GM12892 (cell line): ENCODE measurements at regions not wholly inside any gene's neighbourhood (a gene's known extent, or its start where the extent isn't known, plus 50 kb on each side); places are given as distances from the start of the nearest gene placed in this dataset.
"Not testable (repeated sequence)": the region's sequence is repeated elsewhere in the genome, so short reads cannot be mapped to it uniquely, and the experiment has no call there.

Experiments
- DNase-seq: peaks from one replicate; pipeline ENCODE4 v3.0.0; 2011; ENCODE audit not compliant: insufficient read length
- FAIRE-seq: peaks from 2 replicates; lab custom pipeline; 2011; peaks lifted over from hg19 to GRCh38; lab: Jason Lieb, UNC
- POLR2A ChIP-seq: IDR thresholded peaks from 2 replicates; pipeline ENCODE4 v1.6.1; 2011; ENCODE audit warnings: low read depth, low read length, control low read depth
- POLR2AphosphoS5 ChIP-seq: IDR thresholded peaks from 2 replicates; pipeline ENCODE4 v1.6.1; 2011; ENCODE audit warnings: low read depth, low read length, control low read depth
- TAF1 ChIP-seq: IDR thresholded peaks from 2 replicates; pipeline ENCODE4 v1.6.1; 2011; ENCODE audit warnings: low read depth, mild to moderate bottlenecking, control low read depth, low read length, borderline replicate concordance

GRCh38 chr5:50501491-50502228, 60.6 kb upstream of the EMB start:
- FAIRE-seq (no peak), DNase-seq (no peak)
- TF ChIP-seq POLR2A: no peak
- no peak for TF ChIP-seq TAF1
- TF ChIP-seq POLR2AphosphoS5: no peak

DNA sequence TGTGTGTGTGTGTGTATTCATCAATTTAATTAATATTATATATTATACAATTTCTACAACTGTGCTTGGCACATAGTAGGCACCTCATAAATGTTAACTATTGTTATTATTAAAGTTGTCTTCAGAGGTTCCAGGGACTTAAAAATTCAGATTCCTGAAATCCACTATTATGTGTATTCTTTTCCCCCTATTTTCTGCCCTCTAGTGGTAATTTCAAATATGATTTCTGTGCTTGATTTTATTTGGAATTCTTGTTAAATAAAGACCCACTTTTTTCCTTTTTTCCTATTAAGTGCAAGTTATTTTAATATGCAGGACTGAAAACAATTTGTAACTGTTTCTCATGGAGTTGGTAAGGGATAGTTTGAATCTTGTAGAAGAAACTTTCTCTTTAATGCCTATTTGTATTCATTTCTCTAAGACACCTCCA, 72.0 kb upstream of the EMB start:
- DNase-seq, FAIRE-seq: not testable (repeated sequence)

DNA sequence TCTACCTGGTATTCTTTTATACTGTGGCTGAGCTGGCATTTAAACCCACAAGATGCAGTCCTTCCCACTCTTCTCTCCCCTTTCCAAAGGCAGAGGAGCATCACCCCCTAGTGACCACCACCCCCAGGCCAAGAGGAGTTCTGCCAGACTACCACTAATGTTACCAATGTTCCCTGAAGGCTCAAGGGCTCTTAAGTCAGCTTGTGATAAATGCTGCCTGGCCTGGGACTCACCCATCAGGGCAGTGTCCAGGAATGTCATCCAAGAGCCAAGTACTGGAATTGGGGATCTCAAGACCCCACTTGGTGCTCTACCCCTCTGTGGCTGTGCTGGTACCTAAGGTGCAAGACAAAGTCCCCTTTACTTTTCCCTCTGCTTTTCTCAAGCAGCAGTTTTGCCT, 80.0 kb upstream of the EMB start:
- FAIRE-seq, DNase-seq: not testable (repeated sequence)

DNA sequence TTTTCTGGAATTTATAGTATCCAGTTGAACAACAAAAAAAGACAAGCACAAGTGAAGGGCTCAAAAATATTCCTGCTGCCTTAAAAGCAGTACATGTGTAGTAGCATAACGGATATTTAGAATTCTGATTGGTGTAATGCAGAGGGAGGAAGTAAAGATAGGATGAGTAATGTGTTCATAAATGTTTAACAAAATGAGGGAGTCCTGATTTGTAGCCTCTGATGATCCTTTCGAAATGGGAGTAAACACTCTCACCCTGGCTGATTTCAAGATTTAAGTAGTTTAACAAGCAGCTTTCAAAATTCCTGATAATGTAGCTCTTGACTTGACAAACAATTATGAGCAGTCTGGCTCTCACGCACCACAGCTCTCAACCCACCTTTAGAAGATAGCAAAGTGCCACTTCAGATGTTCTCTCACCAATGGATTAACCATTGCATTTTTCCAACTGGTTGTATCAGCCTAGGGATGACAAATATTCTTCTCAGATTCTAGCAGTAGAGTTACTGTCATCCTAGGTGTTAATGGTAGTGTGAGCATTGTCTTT, 86.5 kb upstream of the EMB start:
- not testable (repeated sequence) for DNase-seq, FAIRE-seq

- DNase-seq (no peak), FAIRE-seq (no peak)
- TF ChIP-seq POLR2AphosphoS5: no peak
- no peak for TF ChIP-seq POLR2A
- no peak for TF ChIP-seq TAF1
Measured at GRCh38 chr5:50535393-50535792, 94.3 kb upstream of the EMB start.

- peak; percentile 27 for FAIRE-seq
- DNase-seq: not testable (repeated sequence)
Measured at GRCh38 chr5:50537534-50537933, 96.4 kb upstream of the EMB start.

DNA sequence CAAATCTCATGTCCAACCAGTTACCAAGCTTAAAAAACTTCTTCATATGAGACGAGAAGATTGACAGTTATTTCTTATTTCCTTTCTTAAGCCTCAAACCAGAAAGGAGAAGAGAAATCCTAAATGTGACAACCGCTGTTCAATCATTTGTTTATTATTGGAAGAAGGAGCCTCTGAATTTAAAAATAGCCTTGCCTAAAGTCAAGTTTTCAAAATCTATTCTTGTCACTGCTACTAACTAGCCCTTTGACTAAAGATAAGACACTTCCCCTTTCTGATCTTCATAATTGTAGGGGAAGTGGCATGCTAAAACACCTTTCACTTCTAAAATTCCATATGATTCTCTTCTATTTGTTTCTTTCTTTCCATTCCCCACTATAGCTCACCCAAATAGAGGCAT, 106.2 kb upstream of the EMB start:
- FAIRE-seq (peak; percentile 81), DNase-seq (no peak)
- no peak for TF ChIP-seq POLR2A
- no peak for TF ChIP-seq TAF1
- TF ChIP-seq POLR2AphosphoS5: no peak

GRCh38 chr5:50550267-50550666, 109.2 kb upstream of the EMB start:
- TF ChIP-seq POLR2AphosphoS5 (no peak), POLR2A (no peak), TAF1 (no peak)
- FAIRE-seq: no peak
- DNase-seq: no peak

DNA sequence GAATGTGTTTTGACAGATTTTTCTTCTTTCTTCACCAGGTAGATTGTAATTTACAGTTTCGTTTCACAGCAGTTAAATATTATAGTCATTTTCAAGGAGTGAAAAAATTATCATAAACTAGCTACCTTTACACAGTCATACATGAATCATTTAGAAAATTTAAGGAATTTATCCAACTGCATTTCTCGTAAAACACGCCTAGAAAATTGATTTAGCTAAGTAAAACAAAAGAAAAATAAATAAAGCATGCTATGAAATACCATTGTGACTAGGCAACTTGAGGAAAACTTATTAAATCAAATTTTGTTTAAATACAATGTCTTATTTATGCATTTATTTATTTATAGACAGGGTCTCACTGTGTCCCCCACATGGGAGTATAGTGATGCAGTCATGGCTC, 109.9 kb upstream of the EMB start:
- FAIRE-seq: no peak
- DNase-seq: no peak
- TF ChIP-seq TAF1: no peak
- TF ChIP-seq POLR2A: no peak
- TF ChIP-seq POLR2AphosphoS5: no peak

GRCh38 chr5:50553560-50553984, 112.5 kb upstream of the EMB start:
- FAIRE-seq: no peak
- TF ChIP-seq TAF1: no peak
- no peak for TF ChIP-seq POLR2A
- no peak for TF ChIP-seq POLR2AphosphoS5
- DNase-seq: no peak

DNA sequence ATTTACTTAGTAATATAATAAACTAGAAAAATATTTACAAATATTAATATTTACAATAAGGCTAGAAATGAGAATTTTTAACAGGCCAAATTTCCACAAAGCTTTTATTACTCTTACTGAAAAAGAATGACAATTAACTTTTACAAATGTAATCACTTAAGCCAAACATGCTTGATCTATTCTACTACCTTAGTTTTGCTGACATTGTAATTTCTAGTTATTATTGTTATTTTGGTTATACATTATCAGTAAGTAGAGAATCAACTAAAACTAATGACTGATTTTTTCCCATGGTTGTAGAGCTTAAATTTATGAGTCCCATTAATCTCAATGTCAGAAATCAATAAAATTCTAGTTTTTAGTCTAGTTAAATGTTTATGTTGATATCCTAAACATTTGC, 107.8 kb upstream of the PARP8 start:
- not testable (repeated sequence) for DNase-seq, FAIRE-seq

- FAIRE-seq: no peak
- no peak for DNase-seq
- TF ChIP-seq POLR2A (no peak), TAF1 (no peak), POLR2AphosphoS5 (no peak)
Measured at GRCh38 chr5:50559955-50560354, 106.5 kb upstream of the PARP8 start.

DNA sequence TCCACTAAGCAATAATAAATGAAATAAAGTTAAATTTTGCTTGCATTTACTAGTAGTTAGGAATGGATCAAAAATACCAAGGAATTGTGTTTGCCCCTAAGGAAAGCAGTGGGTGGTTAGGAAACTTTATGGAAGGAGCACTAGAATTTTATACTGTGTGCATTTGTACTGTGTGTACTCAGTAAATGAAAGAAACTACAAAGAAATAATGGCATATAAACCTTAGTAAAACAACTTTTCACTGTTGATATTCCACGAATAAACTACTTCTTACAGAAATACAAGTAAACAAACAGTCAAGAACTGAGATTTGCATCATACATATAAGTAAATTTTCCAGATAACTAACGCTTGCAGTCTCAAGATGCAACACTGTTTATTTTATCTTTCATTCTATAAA, 103.7 kb upstream of the PARP8 start:
- DNase-seq (no peak), FAIRE-seq (no peak)
- TF ChIP-seq POLR2AphosphoS5 (no peak), TAF1 (no peak), POLR2A (no peak)

- DNase-seq: no peak
- peak; percentile 62 for FAIRE-seq
- TF ChIP-seq POLR2AphosphoS5: no peak
- no peak for TF ChIP-seq POLR2A
- no peak for TF ChIP-seq TAF1
Measured at GRCh38 chr5:50564079-50564478, 102.4 kb upstream of the PARP8 start.
